Endothelial cell of umbilical vein (primary cell): ENCODE measurements at regions not wholly inside any gene's neighbourhood (a gene's known extent, or its start where the extent isn't known, plus 50 kb on each side); places are given as distances from the start of the nearest gene placed in this dataset.

Source experiments
- BruUV-seq: library from RNA; stranded (reverse); fragments of 400-500 nt; replicated peaks from 2 replicates; lab custom pipeline; 2021; lab: Mats Ljungman, UMichigan
- CTCF ChIA-PET: fragments of 300-600, 350-600 bp; sonication (Branson Sonifier 250); formaldehyde crosslinking; loops from one replicate; lab custom pipeline; 2021; ENCODE audit warnings: antibody characterized with exemption, inconsistent platforms; lab: Charles Lee
- POLR2A ChIA-PET: fragments of 300-600, 350-600 bp; sonication (Branson Sonifier 250); formaldehyde crosslinking; loops from one replicate; lab custom pipeline; 2021; ENCODE audit warnings: antibody characterized with exemption, inconsistent platforms; lab: Charles Lee
- DNase-seq: peaks from one replicate; pipeline ENCODE4 v3.0.0-alpha.2; 2011; ENCODE audit warnings: low read depth, low spot score
- FAIRE-seq: peaks from 2 replicates; lab custom pipeline; 2011; peaks lifted over from hg19 to GRCh38; lab: Jason Lieb, UNC
- H2AFZ ChIP-seq: 2 replicates; pipeline ENCODE4 v1.6.0; 2012; ENCODE audit warnings: low read depth, low read length, control low read depth, inconsistent platforms
- H3K27ac ChIP-seq: 2 replicates; pipeline ENCODE4 v1.5.1; 2011; ENCODE audit warnings: low read depth, mild to moderate bottlenecking, control low read depth, low read length, moderate library complexity; ENCODE audit not compliant: insufficient read depth
- H3K27me3 ChIP-seq, 2 experiments: 2 replicates each; pipeline versions ENCODE4 v1.6.0 to v1.6.1; 2011; ENCODE audit warnings: low read length in 2 of 2, mixed read lengths in 1 of 2; ENCODE audit not compliant: control insufficient read depth in 2 of 2, insufficient read depth in 2 of 2
- H3K36me3 ChIP-seq, 2 experiments: 2 replicates in 1 of 2; 3 replicates in 1 of 2; pipeline ENCODE4 v1.5.1; 2011; ENCODE audit warnings: low read length in 2 of 2, mild to moderate bottlenecking in 1 of 2, moderate library complexity in 1 of 2; ENCODE audit not compliant: control insufficient read depth in 2 of 2, insufficient read depth in 2 of 2; ENCODE audit errors: extremely low read depth in 1 of 2
- H3K4me1 ChIP-seq: 3 replicates; pipeline ENCODE4 v1.5.1; 2011; ENCODE audit warnings: mild to moderate bottlenecking, low read length; ENCODE audit not compliant: control insufficient read depth, insufficient read depth; ENCODE audit errors: extremely low read depth
- H3K4me2 ChIP-seq: 2 replicates; pipeline ENCODE4 v1.6.1; 2011; ENCODE audit warnings: low read length, control low read depth, mixed read lengths; ENCODE audit not compliant: insufficient read depth
- H3K4me3 ChIP-seq, 3 experiments: fragments of 200-600 bp in 1 of 3; sonication (generic), shearing (Covaris generic) in 1 of 3; replicated peaks in 1 of 3; 2 replicates each; pipeline ENCODE4 v1.5.1; 2011 to 2016; ENCODE audit warnings: control low read depth in 3 of 3, low read length in 3 of 3, mild to moderate bottlenecking in 2 of 3, inconsistent platforms in 1 of 3, low read depth in 1 of 3, moderate library complexity in 1 of 3; ENCODE audit not compliant: insufficient read depth in 1 of 3
- H3K79me2 ChIP-seq: 2 replicates; pipeline ENCODE4 v1.6.0; 2012; ENCODE audit warnings: low read length, inconsistent platforms; ENCODE audit not compliant: control insufficient read depth, insufficient read depth
- H3K9ac ChIP-seq: replicated peaks from 2 replicates; pipeline ENCODE3; 2011; ENCODE audit warnings: low read length, control low read depth; ENCODE audit not compliant: insufficient read depth; ENCODE audit errors: extremely low read depth
- H3K9me1 ChIP-seq: replicated peaks from 3 replicates; pipeline ENCODE4 v1.6.0; 2011; ENCODE audit warnings: mild to moderate bottlenecking, low read length; ENCODE audit not compliant: control insufficient read depth, insufficient read depth; ENCODE audit errors: extremely low read depth
- H3K9me3 ChIP-seq: replicated peaks from 2 replicates; pipeline ENCODE4 v1.5.1; 2012; ENCODE audit warnings: low read length, inconsistent platforms; ENCODE audit not compliant: control insufficient read depth, insufficient read depth
- H4K20me1 ChIP-seq: replicated peaks from 2 replicates; pipeline ENCODE3; 2011; ENCODE audit warnings: mild to moderate bottlenecking, low read length; ENCODE audit not compliant: control insufficient read depth, insufficient read depth; ENCODE audit errors: extremely low read depth
- EZH2 ChIP-seq: IDR thresholded peaks from 2 replicates; pipeline ENCODE4 v1.6.1; 2012; ENCODE audit warnings: borderline replicate concordance, low read depth, mild to moderate bottlenecking, moderate library complexity, low read length, inconsistent platforms; ENCODE audit not compliant: severe bottlenecking
- FOS ChIP-seq: IDR thresholded peaks from 2 replicates; pipeline ENCODE4 v1.6.1; 2011; ENCODE audit warnings: mild to moderate bottlenecking, low read length, moderate library complexity, borderline replicate concordance; ENCODE audit not compliant: insufficient read depth
- GATA2 ChIP-seq: IDR thresholded peaks from 2 replicates; pipeline ENCODE4 v1.7.0; 2011; ENCODE audit warnings: low read depth, mild to moderate bottlenecking, moderate library complexity, mixed read lengths, low read length; ENCODE audit not compliant: insufficient read length, insufficient read depth
- JUN ChIP-seq: IDR thresholded peaks from 2 replicates; pipeline ENCODE4 v1.6.1; 2011; ENCODE audit warnings: borderline replicate concordance, low read depth; ENCODE audit not compliant: insufficient read length, insufficient read depth
- MYC ChIP-seq: IDR thresholded peaks from one replicate; pipeline ENCODE4 v1.6.1; 2011; ENCODE audit warnings: mild to moderate bottlenecking, low read depth, low read length
- POLR2A ChIP-seq: IDR thresholded peaks from 2 replicates; pipeline ENCODE4 v1.6.1; 2012; ENCODE audit warnings: low read depth, mild to moderate bottlenecking, control low read depth, low read length
- POLR2AphosphoS5 ChIP-seq: IDR thresholded peaks from 2 replicates; pipeline ENCODE4 v1.6.1; 2012; ENCODE audit warnings: low read depth, mild to moderate bottlenecking, control low read depth, low read length, moderate library complexity; ENCODE audit not compliant: insufficient read depth
- dilution Hi-C: fragments of 300-500 bp; cut with MboI; formaldehyde crosslinking; loops from one replicate; pipeline ENCODE4 v1.15.0; 2019; ENCODE audit warnings: low sequenced_read_pairs; ENCODE audit not compliant: extremely low pct_ligation_motif_present
- intact Hi-C: fragments of 100-400 bp; cut with micrococcal nuclease; formaldehyde crosslinking; loops from one replicate; pipeline ENCODE4 v1.10.0; 2022
- TF ChIP-seq, protein P1 (sequence below): IDR thresholded peaks from 2 replicates; pipeline ENCODE4 v1.6.1; 2011; ENCODE audit not compliant: insufficient read depth, insufficient read length
- TF ChIP-seq, protein P2 (sequence below), 2 donors: IDR thresholded peaks; 1 replicate in 1 of 2; 2 replicates in 1 of 2; pipeline ENCODE4 v1.5.1; 2011; ENCODE audit warnings: low read length in 2 of 2, mild to moderate bottlenecking in 2 of 2, moderate library complexity in 2 of 2, control low read depth in 1 of 2, inconsistent platforms in 1 of 2, low read depth in 1 of 2; ENCODE audit not compliant: insufficient read depth in 1 of 2; ENCODE audit errors: extremely low read depth in 1 of 2

GRCh38 chr2:81171447-81171846, 866.9 kb upstream of the LRRTM1 start:
- ChIA-PET POLR2A (no interaction called here), CTCF (no interaction called here)
- no peaks in the 10 kb centered on the region for H3K9me1 ChIP-seq
- H4K20me1 ChIP-seq: no peaks in the 10 kb centered on the region
- peaks cover 5% of the 10 kb centered on the region for H3K9me3 ChIP-seq
- no peaks in the 10 kb centered on the region for H3K79me2 ChIP-seq
- intact Hi-C loops: no loop called here
- dilution Hi-C loops: no loop called here
- H3K36me3 ChIP-seq: no peaks in the 10 kb centered on the region
- no peak overlapping the region for H3K4me2 ChIP-seq
- DNase-seq (no peak), FAIRE-seq (no peak)
- no peak overlapping the region for H3K27ac ChIP-seq
- no peaks in the 10 kb centered on the region for H3K27me3 ChIP-seq
- no peak overlapping the region for H3K9ac ChIP-seq
- H3K4me1 ChIP-seq: no peaks in the 10 kb centered on the region
- TF ChIP-seq JUN (no peak), POLR2AphosphoS5 (no peak), EZH2 (no peak), FOS (no peak), POLR2A (no peak), MYC (no peak), GATA2 (no peak)
- TF ChIP-seq, protein P1, sequence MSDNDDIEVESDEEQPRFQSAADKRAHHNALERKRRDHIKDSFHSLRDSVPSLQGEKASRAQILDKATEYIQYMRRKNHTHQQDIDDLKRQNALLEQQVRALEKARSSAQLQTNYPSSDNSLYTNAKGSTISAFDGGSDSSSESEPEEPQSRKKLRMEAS: no peak
- TF ChIP-seq, protein P2, sequence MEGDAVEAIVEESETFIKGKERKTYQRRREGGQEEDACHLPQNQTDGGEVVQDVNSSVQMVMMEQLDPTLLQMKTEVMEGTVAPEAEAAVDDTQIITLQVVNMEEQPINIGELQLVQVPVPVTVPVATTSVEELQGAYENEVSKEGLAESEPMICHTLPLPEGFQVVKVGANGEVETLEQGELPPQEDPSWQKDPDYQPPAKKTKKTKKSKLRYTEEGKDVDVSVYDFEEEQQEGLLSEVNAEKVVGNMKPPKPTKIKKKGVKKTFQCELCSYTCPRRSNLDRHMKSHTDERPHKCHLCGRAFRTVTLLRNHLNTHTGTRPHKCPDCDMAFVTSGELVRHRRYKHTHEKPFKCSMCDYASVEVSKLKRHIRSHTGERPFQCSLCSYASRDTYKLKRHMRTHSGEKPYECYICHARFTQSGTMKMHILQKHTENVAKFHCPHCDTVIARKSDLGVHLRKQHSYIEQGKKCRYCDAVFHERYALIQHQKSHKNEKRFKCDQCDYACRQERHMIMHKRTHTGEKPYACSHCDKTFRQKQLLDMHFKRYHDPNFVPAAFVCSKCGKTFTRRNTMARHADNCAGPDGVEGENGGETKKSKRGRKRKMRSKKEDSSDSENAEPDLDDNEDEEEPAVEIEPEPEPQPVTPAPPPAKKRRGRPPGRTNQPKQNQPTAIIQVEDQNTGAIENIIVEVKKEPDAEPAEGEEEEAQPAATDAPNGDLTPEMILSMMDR (IDR thresholded peaks at IDR 0.05; ENCODE audit: extremely low read depth in 1 of 2, insufficient read depth in 1 of 2, low read depth in 1 of 2, low read length in 2 of 2): no peak
- no peak overlapping the region for H3K4me3 ChIP-seq
- no TSS peak for BruUV-seq
- no peak overlapping the region for H2AFZ ChIP-seq
